Epithelial cell of proximal tubule (primary cell): ENCODE measurements at regions not wholly inside any gene's neighbourhood (a gene's known extent, or its start where the extent isn't known, plus 50 kb on each side); places are given as distances from the start of the nearest gene placed in this dataset.

Experiments used
- DNase-seq: peaks from one replicate; pipeline ENCODE4 v3.0.0-alpha.2; 2011; ENCODE audit warnings: low read depth
- H3K4me3 ChIP-seq: 2 replicates; pipeline ENCODE4 v1.5.1; 2011; ENCODE audit warnings: low read depth, mild to moderate bottlenecking, low read length
- TF ChIP-seq, protein P1 (sequence below): conservative IDR thresholded peaks from 2 replicates; pipeline ENCODE4 v1.5.1; 2012; ENCODE audit warnings: low read depth, mild to moderate bottlenecking, low read length

GRCh38 chr11:71183878-71184277, 68.5 kb downstream of the SHANK2 start:
- H3K4me3 ChIP-seq, result no peak overlapping the region
- TF ChIP-seq, protein P1, sequence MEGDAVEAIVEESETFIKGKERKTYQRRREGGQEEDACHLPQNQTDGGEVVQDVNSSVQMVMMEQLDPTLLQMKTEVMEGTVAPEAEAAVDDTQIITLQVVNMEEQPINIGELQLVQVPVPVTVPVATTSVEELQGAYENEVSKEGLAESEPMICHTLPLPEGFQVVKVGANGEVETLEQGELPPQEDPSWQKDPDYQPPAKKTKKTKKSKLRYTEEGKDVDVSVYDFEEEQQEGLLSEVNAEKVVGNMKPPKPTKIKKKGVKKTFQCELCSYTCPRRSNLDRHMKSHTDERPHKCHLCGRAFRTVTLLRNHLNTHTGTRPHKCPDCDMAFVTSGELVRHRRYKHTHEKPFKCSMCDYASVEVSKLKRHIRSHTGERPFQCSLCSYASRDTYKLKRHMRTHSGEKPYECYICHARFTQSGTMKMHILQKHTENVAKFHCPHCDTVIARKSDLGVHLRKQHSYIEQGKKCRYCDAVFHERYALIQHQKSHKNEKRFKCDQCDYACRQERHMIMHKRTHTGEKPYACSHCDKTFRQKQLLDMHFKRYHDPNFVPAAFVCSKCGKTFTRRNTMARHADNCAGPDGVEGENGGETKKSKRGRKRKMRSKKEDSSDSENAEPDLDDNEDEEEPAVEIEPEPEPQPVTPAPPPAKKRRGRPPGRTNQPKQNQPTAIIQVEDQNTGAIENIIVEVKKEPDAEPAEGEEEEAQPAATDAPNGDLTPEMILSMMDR, result no peak
- no peak for DNase-seq

DNA sequence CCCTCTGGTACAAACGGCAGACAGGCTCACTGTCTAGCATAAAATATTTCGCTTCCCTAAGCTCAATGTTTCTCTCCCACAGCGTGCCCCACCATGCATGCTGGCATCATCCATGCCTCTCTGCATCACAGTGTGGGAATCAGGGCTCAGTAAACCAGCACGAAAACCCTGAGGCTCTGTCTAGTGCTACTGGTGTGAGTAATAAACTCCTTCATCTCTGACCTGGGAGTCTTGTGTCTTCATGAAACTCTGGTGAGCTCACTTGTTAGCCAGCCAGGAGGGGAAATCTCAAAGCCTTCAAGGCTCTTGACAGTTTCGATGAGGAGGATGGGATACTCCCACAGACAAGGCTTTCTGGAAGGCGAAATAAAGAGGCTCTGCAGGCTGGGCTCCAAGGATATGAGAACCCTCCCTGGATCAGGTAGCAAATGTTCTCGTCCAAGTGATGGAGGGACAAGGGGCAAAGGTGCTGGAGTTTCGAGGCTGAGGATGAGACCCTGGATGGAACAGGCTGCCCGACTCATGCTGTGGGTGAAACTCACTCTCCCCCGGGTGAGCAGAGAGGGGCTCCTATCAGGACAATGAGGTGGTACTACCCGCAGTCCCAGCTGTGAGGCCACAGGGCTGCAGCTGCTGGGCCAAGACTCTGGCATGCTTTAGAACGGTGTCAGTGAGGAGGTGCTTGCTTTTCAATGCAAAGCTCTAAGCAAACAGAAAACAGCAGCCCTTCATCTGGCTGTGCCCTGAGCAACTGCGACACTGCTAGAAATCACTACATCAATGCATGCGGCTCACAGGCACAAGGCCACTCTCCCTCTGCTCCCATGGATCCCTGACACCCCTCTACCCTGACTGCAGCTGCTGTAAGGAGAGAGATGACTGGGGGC, 69.3 kb downstream of the SHANK2 start:
- TF ChIP-seq, protein P1, result no peak
- no peak overlapping the region for H3K4me3 ChIP-seq
- no peak for DNase-seq

GRCh38 chr11:71181566-71181965, 70.8 kb downstream of the SHANK2 start:
- H3K4me3 ChIP-seq, result no peak overlapping the region
- TF ChIP-seq, protein P1, result no peak
- no peak for DNase-seq

- H3K4me3 ChIP-seq, result no peak overlapping the region
- DNase-seq, result no peak
- TF ChIP-seq, protein P1, result no peak
Observed at GRCh38 chr11:71180694-71181470, 71.5 kb downstream of the SHANK2 start.

- no peak for DNase-seq
Observed at GRCh38 chr11:71179877-71180605, 72.3 kb downstream of the SHANK2 start.

DNA sequence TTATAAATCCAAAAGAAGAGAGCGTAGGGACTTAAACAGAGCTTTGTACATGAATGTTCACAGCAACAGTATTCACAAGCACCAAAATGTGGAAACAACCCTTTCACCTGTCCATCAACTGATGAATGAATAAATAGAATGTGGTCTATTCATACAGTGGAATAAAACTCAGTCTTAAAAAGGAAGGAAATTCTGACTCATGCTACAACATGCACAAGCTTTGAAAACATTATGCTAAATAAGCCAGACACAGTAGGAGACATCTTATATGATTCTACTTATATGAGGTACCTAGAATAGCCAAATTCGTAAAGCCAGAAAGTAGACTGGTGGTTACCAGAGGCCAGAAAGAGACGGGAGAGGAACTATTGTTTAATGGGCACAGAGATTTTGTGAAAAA, 74.3 kb downstream of the SHANK2 start:
- TF ChIP-seq, protein P1, result no peak
- DNase-seq, result no peak
- H3K4me3 ChIP-seq, result no peak overlapping the region

More at GRCh38 chr11:71179877-71180605, 72.3 kb downstream of the SHANK2 start:
- TF ChIP-seq, protein P1, result no peak
- no peak overlapping the region for H3K4me3 ChIP-seq
